GM18505 (cell line): ENCODE measurements at regions not wholly inside any gene's neighbourhood (a gene's known extent, or its start where the extent isn't known, plus 50 kb on each side); places are given as distances from the start of the nearest gene placed in this dataset.

Experiments used
- ATAC-seq: cut with Tn5 transposase; IDR thresholded peaks from one replicate; pipeline ENCODE4 v1.9.1; 2021; ENCODE audit not compliant: unreplicated experiment
- POLR2A ChIP-seq: IDR thresholded peaks from 4 replicates; pipeline ENCODE4 v1.6.1; 2011; ENCODE audit warnings: borderline replicate concordance; ENCODE audit not compliant: insufficient read depth, insufficient read length; ENCODE audit errors: extremely low read depth

DNA sequence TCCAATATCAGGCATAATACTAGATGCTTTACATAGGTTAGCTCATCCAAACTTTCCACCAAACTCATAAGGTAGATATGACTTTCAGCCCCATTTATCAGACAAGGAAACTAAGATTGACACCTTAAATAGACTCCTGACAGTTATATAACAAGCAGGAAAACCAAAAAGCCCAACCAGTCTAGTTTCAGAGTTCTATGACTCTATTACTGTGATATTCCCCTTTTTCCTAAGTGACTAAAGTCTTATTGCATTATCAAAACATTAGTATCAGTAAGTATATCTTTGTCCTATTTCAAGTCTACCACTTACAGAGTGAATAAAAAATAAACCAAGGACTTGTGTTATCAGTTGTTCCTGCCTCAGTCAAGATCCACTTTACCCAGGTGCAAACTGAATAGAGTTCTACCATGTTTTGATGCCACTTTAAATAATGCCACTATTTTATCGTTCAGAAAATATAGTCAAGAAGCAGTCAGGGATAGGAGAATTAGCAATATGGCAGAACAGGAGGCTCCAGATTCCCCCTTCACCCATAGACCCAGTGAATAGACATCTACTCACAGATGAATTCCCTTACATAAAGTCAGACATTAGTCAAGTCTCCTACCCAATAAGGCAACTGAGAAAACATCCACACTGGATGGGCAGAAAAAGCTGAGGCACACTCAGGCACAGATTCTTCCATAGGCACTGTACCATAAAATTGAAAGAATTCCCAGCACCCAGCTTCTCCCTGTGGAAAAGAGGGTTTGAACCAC, 74.1 kb downstream of the CRPPA start:
- ATAC-seq, result no peak
- TF ChIP-seq POLR2A, result no peak

DNA sequence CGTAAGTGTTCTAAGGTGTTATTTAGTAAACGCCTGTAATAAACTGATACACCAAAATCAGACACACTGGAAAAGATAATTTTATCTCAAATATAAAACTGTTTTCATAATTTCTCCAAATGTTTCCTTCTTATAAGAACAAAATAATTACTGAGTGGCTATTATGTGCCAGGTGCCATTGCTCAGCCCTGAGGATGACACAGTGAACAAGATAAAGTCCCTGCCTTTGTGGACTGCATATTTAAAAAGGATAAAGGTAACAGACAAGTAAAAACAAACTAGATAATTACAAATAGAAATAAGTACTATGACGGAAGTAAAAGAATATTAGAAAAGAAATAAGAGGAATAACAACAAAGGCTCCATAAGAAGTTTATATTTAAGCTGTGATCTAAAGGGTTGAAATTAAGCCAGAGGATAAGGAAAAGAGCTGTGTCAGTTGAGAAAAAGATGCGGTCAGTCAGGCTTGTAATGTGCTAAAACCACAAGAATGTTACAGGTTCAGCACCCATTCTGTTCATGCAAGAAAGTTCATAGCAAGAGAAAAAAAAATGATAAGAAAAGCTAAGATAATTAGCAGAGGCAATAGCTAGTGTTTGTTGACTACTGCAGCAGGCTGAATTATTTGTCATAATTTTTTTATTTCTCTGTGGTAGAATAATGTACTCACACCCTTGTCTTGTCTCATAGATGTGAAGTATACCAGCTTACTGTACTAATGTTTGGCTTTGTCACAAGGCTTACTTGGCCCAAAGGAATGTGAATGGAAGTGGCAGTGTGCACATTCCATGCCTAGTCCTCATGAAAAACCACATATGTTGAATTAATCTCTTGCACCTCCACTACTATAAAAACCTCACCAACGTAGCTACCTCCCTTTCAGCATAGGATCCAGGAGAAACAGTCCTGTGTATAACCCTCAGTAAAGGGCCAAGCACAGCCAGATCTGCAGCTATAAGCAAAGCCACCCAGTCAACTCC, 75.1 kb downstream of the CRPPA start:
- TF ChIP-seq POLR2A, result no peak
- ATAC-seq, result peak; percentile 56

DNA sequence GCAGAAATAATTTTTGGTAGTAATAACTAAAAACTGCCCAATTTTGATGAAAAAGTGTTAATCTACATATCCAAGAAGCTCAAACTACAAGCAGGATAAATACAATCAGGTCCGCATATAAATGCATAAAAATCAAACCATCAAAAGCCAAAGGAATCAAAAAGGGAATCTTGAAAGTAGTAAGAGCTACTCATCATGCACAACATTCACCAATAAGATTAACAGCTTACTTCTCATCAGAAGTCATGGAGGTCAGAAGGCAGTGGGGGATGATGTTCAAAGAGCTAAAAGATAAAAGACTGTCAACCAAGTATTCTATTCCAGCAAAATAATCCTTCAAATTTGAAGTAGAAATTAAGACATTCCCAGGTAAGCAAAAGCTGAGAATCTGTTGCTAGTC, 76.4 kb downstream of the CRPPA start:
- no peak for ATAC-seq
- no peak for TF ChIP-seq POLR2A

DNA sequence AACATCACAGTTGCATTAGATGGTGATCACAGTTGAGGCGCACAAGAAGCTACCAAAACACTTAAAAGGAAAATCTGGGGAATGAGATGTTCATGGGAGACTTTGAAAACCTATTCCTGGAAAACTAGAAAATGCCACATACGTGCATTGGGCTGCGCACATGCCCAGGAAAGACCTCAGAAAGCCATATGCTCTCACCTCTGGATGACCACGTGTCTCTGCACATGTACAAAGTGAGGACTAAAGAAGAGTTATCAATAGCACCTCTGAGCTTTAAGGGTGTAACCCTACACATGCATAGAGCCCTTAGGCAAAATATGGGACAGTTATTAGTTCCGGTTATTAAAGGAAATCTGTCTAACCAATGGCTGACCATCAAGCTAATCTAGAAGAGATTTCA, 77.7 kb downstream of the CRPPA start:
- no peak for TF ChIP-seq POLR2A
- ATAC-seq, result no peak

DNA sequence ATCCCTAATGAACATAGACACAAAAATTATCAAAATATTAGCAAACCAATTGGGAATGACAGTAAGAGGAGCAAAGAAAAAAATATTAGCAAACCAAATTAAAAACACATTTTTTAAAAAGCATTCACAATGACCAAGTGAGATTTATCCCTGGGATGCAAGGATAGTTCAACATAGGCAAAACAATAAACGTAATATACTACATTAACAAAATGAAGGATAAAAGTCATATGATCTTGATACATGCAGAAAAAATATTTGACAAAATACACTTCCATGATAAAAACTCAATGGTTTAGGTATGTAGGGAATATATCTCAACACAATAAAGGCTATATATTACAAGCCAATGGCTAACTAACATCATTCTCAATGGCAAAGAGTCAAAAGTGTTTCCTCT, 83.3 kb downstream of the CRPPA start:
- no peak for TF ChIP-seq POLR2A
- no peak for ATAC-seq

DNA sequence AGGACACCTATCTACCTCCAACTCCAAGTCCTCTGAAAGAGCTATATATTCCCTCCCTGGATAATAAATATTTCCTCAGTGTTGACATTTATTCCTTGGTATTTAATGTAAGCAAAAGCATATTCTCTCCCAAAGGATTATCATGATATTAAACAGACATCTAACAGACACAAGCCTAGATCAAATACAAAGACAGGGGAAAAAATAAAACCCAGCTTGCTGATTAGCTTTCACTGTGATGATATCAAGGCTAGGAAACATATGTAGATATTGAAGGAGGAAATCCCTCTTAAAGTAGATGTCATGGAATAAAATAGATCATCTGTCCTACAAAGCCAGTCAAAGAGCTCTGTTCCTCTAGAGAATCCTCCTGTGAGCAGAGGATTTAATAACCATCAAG, 95.2 kb downstream of the CRPPA start:
- no peak for TF ChIP-seq POLR2A
- ATAC-seq, result no peak

DNA sequence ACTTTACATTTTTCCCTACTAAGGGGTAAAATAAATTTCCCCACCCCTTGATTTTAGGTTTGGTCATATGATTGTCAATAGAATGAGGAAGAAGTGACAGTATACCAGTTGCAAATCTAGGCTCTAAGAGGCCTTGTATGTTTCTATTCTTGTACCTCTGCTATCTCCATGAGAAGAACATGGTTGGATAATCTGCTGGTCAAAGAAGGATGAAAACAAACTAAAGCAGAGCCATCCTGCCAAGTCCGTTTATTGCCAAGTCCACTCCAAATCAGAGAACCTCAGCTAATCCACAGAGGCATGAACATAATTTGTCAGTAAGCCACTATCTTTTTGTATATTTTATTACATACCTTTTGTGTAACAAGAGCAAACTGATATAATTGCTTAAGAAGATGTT, 98.0 kb downstream of the CRPPA start:
- ATAC-seq, result no peak

DNA sequence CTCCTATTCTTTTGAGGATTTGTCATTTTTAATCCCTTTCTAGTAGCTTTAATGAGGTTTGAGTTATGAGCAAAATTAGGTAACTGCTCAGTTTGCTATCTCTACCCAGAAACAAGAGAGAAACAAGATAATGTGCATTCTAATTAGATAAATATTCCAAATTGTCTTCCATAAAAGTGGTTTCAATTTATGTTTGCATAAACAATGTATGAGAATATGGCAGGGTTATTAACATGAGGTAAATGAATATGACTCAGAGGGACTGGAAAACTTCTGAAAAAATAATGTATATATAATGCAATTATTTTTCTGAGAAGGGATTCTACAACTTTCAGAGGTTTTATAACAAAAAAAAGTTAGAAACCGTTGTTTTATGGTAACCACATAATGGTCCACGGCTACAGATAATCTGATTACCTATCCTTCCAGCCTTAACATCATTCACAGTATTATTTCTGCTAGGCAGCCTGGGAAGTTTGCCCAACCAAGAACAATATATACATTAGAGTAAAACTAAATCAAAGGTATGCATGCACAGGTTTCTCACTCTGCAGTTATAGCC, 101.2 kb downstream of the CRPPA start:
- no peak for TF ChIP-seq POLR2A
- no peak for ATAC-seq

More for the DNA sequence above, 98.0 kb downstream of the CRPPA start:
- TF ChIP-seq POLR2A, result no peak

DNA sequence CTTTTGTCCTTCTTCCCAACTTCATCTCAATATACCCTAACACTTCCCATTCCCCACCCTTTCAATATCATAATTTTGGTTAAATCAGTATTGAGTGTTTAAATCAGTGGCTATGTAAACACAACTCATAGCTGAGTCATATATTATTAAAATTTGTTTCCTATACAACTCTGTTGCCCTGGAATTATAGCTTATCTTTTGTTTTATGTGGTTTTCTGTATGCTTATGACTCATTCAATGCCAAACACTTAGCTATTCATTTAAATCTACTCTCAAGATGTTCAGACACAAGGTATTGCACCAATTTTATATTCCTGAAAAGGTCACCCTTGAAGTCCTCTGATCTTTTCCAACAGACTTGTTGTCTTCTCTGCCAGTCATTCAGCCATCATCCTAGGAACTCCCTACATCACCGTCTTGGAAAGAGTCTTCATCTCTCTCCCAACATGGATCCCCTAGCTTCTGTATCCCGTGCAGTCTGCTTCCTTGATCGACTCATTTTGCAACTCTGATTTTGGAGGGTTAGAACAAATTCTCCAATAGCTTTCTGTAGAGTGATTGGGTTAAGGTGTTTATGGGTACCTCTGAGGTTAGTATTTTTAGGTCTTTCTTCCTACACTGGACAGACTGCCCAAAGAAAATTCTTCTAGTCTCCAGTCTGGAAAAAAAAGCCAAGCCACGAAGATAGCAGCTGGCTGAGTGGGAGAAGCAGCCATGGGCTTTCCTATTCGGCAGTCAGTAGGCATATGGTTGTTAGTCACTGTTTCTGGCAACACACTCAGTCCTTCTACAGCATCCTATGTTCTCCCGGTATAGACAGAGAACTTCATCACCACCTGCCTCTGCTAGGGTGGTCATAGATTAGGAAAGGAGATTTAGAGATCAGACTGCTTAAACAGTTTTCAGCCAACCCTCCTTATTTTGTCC, 102.1 kb downstream of the CRPPA start:
- ATAC-seq, result no peak
- no peak for TF ChIP-seq POLR2A

DNA sequence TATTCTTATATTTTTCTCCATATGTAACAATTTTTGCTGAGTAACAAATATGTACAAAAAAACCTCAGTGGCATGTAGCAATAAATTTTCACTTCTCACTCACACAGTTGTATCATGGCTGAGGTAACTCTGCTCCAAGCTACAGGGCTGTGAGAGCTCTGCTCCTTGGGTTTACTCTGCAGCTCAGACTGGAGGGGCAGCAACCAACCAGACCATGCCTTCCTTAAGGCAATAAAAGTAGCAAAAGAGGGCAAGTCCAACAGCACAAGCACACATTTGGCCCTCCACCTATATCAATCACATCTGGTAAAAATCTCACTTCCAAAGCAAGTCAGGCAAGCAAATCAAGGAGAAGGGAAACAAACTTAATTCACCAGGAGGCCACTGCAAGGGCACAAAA, 102.9 kb downstream of the CRPPA start:
- no peak for ATAC-seq
- no peak for TF ChIP-seq POLR2A

DNA sequence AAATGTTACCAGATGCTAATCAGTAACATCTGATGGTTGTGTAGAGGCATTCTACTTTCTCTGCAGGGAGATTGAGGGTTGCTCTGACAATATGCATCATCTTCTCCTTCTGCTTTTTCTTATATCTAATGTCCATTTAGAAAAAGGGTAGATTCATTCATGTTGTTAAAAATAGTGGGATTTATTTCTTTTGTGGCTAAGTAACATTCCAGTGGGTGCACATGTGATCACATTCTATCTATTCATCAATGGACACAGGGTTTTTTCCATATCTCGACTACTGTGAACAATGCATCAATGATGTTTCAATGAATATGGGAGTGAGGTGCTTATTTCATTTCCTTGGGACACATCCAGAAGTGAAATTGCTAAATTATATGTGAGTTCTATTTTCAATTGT, 103.9 kb downstream of the CRPPA start:
- TF ChIP-seq POLR2A, result no peak
- ATAC-seq, result no peak

DNA sequence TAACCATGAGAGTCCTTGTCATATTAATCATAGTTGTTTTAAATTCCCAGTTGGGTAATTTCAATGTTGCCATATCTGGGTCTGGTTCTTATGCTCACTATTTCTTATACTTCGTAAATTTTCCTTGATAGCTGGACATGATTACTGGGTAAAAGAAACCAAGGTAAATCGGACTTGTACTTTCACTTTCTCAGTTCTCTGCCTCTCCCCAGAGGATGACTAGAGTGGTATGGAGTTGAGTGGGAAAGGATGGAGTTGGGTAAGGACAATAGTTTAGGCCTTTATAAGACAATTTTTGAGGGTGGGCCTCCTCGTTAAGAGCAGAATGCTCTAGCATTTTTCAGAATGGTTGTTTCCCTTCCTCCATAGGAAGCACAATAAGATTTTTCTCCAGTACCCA, 106.1 kb downstream of the CRPPA start:
- no peak for ATAC-seq
- TF ChIP-seq POLR2A, result no peak

DNA sequence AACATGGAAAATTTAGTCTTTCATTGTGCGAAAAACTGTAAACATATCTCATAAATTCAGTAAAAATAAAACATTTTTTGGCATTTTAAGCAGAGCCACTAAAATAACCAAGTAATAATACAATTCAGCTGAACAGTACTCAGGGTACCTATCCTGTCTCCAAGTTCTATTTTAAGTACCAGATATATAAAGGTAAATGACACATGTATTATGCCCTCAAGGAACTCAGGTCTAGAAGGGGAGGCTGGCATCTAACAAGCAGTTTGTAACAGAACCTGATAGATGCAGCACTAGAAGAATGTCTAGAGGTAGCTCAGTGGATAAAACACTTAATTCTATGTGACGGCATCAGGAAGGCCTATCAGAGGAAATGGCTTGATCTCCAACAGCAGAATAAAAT, 112.2 kb downstream of the CRPPA start:
- ATAC-seq, result no peak
- no peak for TF ChIP-seq POLR2A

DNA sequence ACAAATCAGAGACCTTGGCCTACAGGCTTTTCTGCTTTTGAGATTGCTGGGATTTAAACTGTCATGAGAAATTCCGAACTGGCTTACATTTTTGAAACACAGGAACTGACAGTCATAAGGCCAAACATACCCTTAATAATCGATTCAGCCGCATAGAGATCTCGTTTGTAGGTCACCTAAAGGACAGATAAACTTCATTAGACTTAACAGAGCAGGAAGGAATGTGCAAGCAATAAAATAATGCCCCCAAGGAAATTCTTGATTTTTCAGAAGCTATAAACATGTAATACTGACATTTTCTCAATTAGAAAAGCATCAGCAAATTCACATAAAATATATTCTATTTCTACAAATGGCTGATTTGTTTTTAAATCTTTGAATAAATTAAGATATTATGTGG, 120.0 kb downstream of the CRPPA start:
- TF ChIP-seq POLR2A, result no peak
- ATAC-seq, result no peak
